SK-N-MC (cell line): ENCODE measurements at regions not wholly inside any gene's neighbourhood (a gene's known extent, or its start where the extent isn't known, plus 50 kb on each side); places are given as distances from the start of the nearest gene placed in this dataset.

ENCODE experiments used
- DNase-seq: peaks from one replicate; pipeline ENCODE4 v3.0.0-alpha.2; 2011; ENCODE audit warnings: low read depth, low spot score
- H3K27ac ChIP-seq: fragments of 200-600 bp; sonication (generic); 2 replicates; pipeline ENCODE4 v1.5.1; 2016; ENCODE audit warnings: mixed run types
- H3K36me3 ChIP-seq: fragments of 200-600 bp; sonication (generic); 2 replicates; pipeline ENCODE4 v1.6.1; 2017; ENCODE audit warnings: antibody characterized with exemption, low read length, mixed read lengths; ENCODE audit not compliant: insufficient read depth
- H3K4me3 ChIP-seq: fragments of 200-600 bp; sonication (generic); 2 replicates; pipeline ENCODE4 v1.5.1; 2016
- H3K9ac ChIP-seq: fragments of 200-600 bp; sonication (generic); 2 replicates; pipeline ENCODE4 v1.8.0; 2017; ENCODE audit warnings: mixed run types, mixed read lengths; ENCODE audit not compliant: insufficient read length
- H3K9me3 ChIP-seq: fragments of 200-600 bp; sonication (generic); 2 replicates; pipeline ENCODE4 v1.6.1; 2017; ENCODE audit warnings: low read depth, mild to moderate bottlenecking, antibody characterized with exemption, low read length, moderate library complexity, mixed read lengths
- EZH2 ChIP-seq: fragments of 200-600 bp; sonication (generic); IDR thresholded peaks from one replicate; pipeline ENCODE4 v1.6.1; 2017; ENCODE audit warnings: antibody characterized with exemption
- FOXP2 ChIP-seq: optimal IDR thresholded peaks from 2 replicates; pipeline ENCODE3; 2011; ENCODE audit warnings: mild to moderate bottlenecking, moderate library complexity; ENCODE audit not compliant: insufficient read depth; ENCODE audit errors: extremely low read length, control extremely low read depth
- POLR2AphosphoS5 ChIP-seq: IDR thresholded peaks from 2 replicates; pipeline ENCODE4 v1.6.1; 2012; ENCODE audit warnings: mild to moderate bottlenecking, low read depth, low read length, borderline replicate concordance

DNA sequence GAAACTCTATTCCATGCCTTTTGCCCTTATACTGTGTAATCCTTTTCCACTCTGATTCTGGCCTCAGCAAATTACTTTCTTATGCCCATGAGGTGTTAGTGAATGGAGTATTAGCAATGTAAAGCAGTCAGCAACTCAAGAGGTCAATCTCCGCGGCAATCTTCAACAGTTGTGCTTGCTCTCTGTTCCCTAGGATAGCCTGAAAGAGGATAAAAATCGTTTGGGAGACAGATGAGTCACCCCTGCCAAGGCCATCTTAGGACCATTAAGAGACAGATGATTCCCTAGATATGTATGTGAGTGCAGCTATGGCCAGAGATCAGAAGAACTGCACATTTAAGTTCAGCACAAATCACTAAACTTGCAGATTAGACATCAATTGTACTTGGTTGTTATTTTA is 1145.8 kb downstream of the GALC start:
- no peaks in the 10 kb centered on the region for H3K9me3 ChIP-seq
- H3K36me3 ChIP-seq: no peaks in the 10 kb centered on the region
- no peak overlapping the region for H3K9ac ChIP-seq
- H3K27ac ChIP-seq: no peak overlapping the region
- no peak for TF ChIP-seq EZH2
- no peak for TF ChIP-seq POLR2AphosphoS5
- no peak for TF ChIP-seq FOXP2
- no peak for DNase-seq
- no peak overlapping the region for H3K4me3 ChIP-seq

GRCh38 chr14:86838363-86838762 is 1154.6 kb downstream of the GALC start:
- no peak for DNase-seq

GRCh38 chr14:86826661-86827060 is 1166.3 kb downstream of the GALC start:
- no peaks in the 10 kb centered on the region for H3K36me3 ChIP-seq
- no peak for TF ChIP-seq EZH2
- no peak for TF ChIP-seq POLR2AphosphoS5
- TF ChIP-seq FOXP2: no peak
- no peak overlapping the region for H3K27ac ChIP-seq
- no peak overlapping the region for H3K4me3 ChIP-seq
- no peaks in the 10 kb centered on the region for H3K9me3 ChIP-seq
- no peak overlapping the region for H3K9ac ChIP-seq
- no peak for DNase-seq

More at GRCh38 chr14:86838363-86838762, 1154.6 kb downstream of the GALC start:
- Histone ChIP-seq H3K9me3 (no peaks in the 10 kb centered on the region; the same call in 1 of the 2 replicates), H3K27ac (no peak overlapping the region), H3K4me3 (no peak overlapping the region), H3K9ac (no peak overlapping the region), H3K36me3 (no peaks in the 10 kb centered on the region)
- TF ChIP-seq POLR2AphosphoS5: no peak
- no peak for TF ChIP-seq FOXP2
- no peak for TF ChIP-seq EZH2

DNA sequence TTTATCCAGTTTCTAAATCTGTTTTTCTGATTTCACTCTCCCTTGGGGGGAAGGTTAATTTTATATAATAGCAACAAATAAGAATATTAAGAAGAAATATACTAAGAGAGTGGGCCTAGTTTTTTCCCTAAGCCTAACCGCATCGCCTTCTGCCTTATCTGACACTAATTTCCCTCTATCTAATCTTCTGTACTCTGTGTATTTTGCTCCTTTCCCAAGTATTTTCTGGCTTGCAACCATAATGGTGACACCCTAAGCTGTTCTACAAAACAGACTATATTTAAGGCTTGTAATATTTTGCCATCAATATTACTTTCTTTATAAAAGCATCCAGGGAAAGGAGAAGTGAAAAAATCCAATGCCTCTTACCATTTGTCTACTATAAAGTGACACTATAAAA is 1168.8 kb downstream of the GALC start:
- no peak for TF ChIP-seq EZH2
- no peak for TF ChIP-seq POLR2AphosphoS5
- TF ChIP-seq FOXP2: no peak
- Histone ChIP-seq H3K36me3 (no peaks in the 10 kb centered on the region), H3K4me3 (no peak overlapping the region), H3K9ac (no peak overlapping the region), H3K27ac (no peak overlapping the region), H3K9me3 (no peaks in the 10 kb centered on the region)
- no peak for DNase-seq

GRCh38 chr14:86823581-86823980 is 1169.4 kb downstream of the GALC start:
- H3K9me3 ChIP-seq: no peaks in the 10 kb centered on the region
- no peak for DNase-seq
- H3K27ac ChIP-seq: 0 out of 2 replicates have a peak overlapping the region, but pooled peaks have one; percentile 4
- TF ChIP-seq POLR2AphosphoS5: no peak
- TF ChIP-seq EZH2: no peak
- no peak for TF ChIP-seq FOXP2
- no peaks in the 10 kb centered on the region for H3K36me3 ChIP-seq
- no peak overlapping the region for H3K9ac ChIP-seq
- no peak overlapping the region for H3K4me3 ChIP-seq

DNA sequence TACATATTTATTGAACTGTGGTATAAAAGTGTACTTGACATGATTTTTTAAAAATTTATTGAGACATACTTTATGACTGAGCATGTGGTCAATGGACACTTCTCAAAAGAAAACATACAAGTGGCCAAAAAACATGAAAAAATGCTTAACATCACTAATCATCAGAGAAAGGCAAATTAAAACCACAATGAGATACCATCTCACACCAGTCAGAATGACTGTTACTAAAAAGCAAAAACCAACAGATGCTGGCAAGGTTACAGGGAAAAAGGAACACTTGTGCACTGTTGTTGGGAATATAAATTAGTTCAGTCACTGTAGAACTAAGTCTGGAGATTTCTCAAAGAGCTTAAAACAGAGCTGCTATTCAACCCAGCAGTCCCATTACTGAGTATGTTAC is 1177.6 kb downstream of the GALC start:
- Histone ChIP-seq H3K9ac (no peak overlapping the region), H3K4me3 (no peak overlapping the region), H3K36me3 (no peaks in the 10 kb centered on the region), H3K9me3 (no peaks in the 10 kb centered on the region), H3K27ac (no peak overlapping the region)
- TF ChIP-seq FOXP2: no peak
- TF ChIP-seq EZH2: no peak
- TF ChIP-seq POLR2AphosphoS5: no peak
- no peak for DNase-seq

GRCh38 chr14:86802726-86803125 is 1190.3 kb downstream of the GALC start:
- no peaks in the 10 kb centered on the region for H3K36me3 ChIP-seq
- H3K9me3 ChIP-seq: no peaks in the 10 kb centered on the region
- no peak overlapping the region for H3K9ac ChIP-seq
- H3K4me3 ChIP-seq: no peak overlapping the region
- DNase-seq: no peak
- H3K27ac ChIP-seq: no peak overlapping the region
- TF ChIP-seq FOXP2 (no peak), EZH2 (no peak), POLR2AphosphoS5 (no peak)

DNA sequence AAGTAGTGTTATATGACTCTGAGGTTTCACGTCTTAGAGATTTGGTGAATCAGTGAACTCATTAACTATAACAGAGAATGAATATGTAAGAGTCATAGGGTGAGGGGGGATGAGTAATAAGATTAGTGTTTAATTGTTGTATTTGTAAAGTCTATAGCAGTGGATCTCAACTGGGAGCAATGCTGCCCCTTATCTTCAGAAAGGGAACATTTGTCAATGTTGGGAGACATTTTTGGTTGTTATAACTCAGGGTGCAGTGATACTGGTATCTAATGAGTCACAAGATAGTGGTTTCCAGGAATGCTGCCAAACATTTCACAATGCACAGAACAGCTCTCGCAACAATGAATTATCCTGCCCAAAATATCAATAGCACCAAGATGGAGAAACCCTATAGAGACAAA is 1193.7 kb downstream of the GALC start:
- H3K4me3 ChIP-seq: no peak overlapping the region
- no peak overlapping the region for H3K9ac ChIP-seq
- H3K9me3 ChIP-seq: no peaks in the 10 kb centered on the region
- no peak overlapping the region for H3K27ac ChIP-seq
- no peaks in the 10 kb centered on the region for H3K36me3 ChIP-seq
- TF ChIP-seq POLR2AphosphoS5: no peak
- no peak for TF ChIP-seq EZH2
- TF ChIP-seq FOXP2: no peak
- DNase-seq: peak; percentile 53

DNA sequence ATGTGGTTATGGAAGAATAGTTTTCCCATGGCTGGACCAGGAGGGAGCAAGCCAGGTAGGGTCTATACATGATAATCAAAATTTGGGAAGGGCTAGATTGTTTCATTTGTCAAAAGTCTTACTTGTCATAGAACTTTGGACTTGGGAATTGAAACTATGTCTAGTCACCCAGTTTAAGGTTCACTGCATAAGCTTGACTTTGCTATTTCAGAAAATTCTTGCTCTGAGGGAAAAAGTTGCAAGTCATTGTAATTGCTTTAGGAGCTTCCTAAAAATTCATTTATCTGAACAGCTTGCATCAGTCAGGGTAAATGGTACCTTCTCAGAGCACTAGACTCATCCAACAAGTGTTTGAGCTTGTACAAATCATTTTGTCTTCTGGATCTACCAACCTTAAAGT is 1194.7 kb downstream of the GALC start:
- Histone ChIP-seq H3K27ac (no peak overlapping the region), H3K9ac (no peak overlapping the region), H3K36me3 (no peaks in the 10 kb centered on the region), H3K9me3 (no peaks in the 10 kb centered on the region; the same call in 1 of the 2 replicates), H3K4me3 (no peak overlapping the region)
- TF ChIP-seq EZH2 (no peak), POLR2AphosphoS5 (no peak), FOXP2 (no peak)
- no peak for DNase-seq
